H1 (cell line): ENCODE measurements at regions not wholly inside any gene's neighbourhood (a gene's known extent, or its start where the extent isn't known, plus 50 kb on each side); places are given as distances from the start of the nearest gene placed in this dataset.

Source experiments
- CTCF ChIA-PET: fragments of 300-600 bp; sonication (Branson Sonifier 250); formaldehyde crosslinking; loops from one replicate; lab custom pipeline; 2021; ENCODE audit not compliant: partially characterized antibody; lab: Charles Lee
- POLR2A ChIA-PET: fragments of 300-600 bp; sonication (Branson Sonifier 250); formaldehyde crosslinking; loops from one replicate; lab custom pipeline; 2021; ENCODE audit warnings: inconsistent platforms; ENCODE audit not compliant: partially characterized antibody; lab: Charles Lee
- DNase-seq, 2 experiments: peaks; one replicate each; pipeline versions ENCODE4 v3.0.0 to v3.0.0-alpha.2; 2010 to 2022; ENCODE audit warnings: low spot score in 2 of 2, low read depth in 1 of 2, mixed read lengths in 1 of 2
- FAIRE-seq: peaks from 2 replicates; lab custom pipeline; 2011; peaks lifted over from hg19 to GRCh38; lab: Jason Lieb, UNC
- H2AFZ ChIP-seq: 2 replicates; pipeline ENCODE4 v1.8.1; 2012; ENCODE audit warnings: low read length, inconsistent platforms
- H2AK5ac ChIP-seq: 2 replicates; pipeline ENCODE4 v1.6.1; 2013; ENCODE audit warnings: low read depth, low read length
- H2BK120ac ChIP-seq: replicated peaks from 2 replicates; pipeline ENCODE3; 2013; ENCODE audit warnings: low read depth, low read length, inconsistent platforms
- H2BK12ac ChIP-seq: 2 replicates; pipeline ENCODE4 v1.6.1; 2013; ENCODE audit warnings: low read depth, low read length
- H2BK15ac ChIP-seq: 2 replicates; pipeline ENCODE4 v1.6.1; 2013; ENCODE audit warnings: low read length
- H2BK20ac ChIP-seq: 2 replicates; pipeline ENCODE4 v1.6.1; 2013; ENCODE audit warnings: low read length
- H2BK5ac ChIP-seq: 2 replicates; pipeline ENCODE4 v1.6.1; 2013; ENCODE audit warnings: low read depth, low read length
- H3K14ac ChIP-seq: 2 replicates; pipeline ENCODE4 v1.6.1; 2013; ENCODE audit warnings: inconsistent platforms; ENCODE audit not compliant: insufficient read length
- H3K18ac ChIP-seq: 2 replicates; pipeline ENCODE4 v1.6.1; 2013; ENCODE audit warnings: low read length; ENCODE audit errors: extremely low read depth
- H3K23ac ChIP-seq: 2 replicates; pipeline ENCODE4 v1.6.1; 2013; ENCODE audit warnings: inconsistent platforms; ENCODE audit not compliant: insufficient read length
- H3K23me2 ChIP-seq: 2 replicates; pipeline ENCODE4 v1.6.1; 2013; ENCODE audit warnings: low read depth, low read length
- H3K27ac ChIP-seq: 2 replicates; pipeline ENCODE4 v1.6.1; 2011; ENCODE audit warnings: low read depth, low read length, inconsistent platforms
- H3K27me3 ChIP-seq, 4 experiments: replicated peaks in 1 of 4; 1 replicate in 1 of 4; 2 replicates in 3 of 4; pipeline versions ENCODE4 v1.6.1 to v1.8.1; 2011 to 2013; ENCODE audit warnings: low read length in 3 of 4, mild to moderate bottlenecking in 3 of 4, inconsistent platforms in 2 of 4, mixed read lengths in 2 of 4, moderate library complexity in 1 of 4; ENCODE audit not compliant: control insufficient read depth in 3 of 4, insufficient read depth in 3 of 4; ENCODE audit errors: extremely low read depth in 1 of 4
- H3K36me3 ChIP-seq, 4 experiments: 2 replicates each; pipeline versions ENCODE4 v1.6.1 to v1.8.1; 2011 to 2013; ENCODE audit warnings: mild to moderate bottlenecking in 4 of 4, low read length in 3 of 4, moderate library complexity in 2 of 4, control low read depth in 1 of 4, inconsistent platforms in 1 of 4; ENCODE audit not compliant: insufficient read depth in 4 of 4, control insufficient read depth in 2 of 4
- H3K4ac ChIP-seq: replicated peaks from 2 replicates; pipeline ENCODE3; 2013; ENCODE audit warnings: low read length, low read depth, mixed read lengths, inconsistent platforms; ENCODE audit not compliant: insufficient read length
- H3K4me1 ChIP-seq, 4 experiments: replicated peaks in 1 of 4; 1 replicate in 1 of 4; 2 replicates in 3 of 4; pipeline versions ENCODE4 v1.6.1 to v1.8.1; 2011 to 2013; ENCODE audit warnings: low read length in 3 of 4, inconsistent platforms in 2 of 4, mixed read lengths in 1 of 4; ENCODE audit not compliant: insufficient read depth in 4 of 4, control insufficient read depth in 3 of 4
- H3K4me2 ChIP-seq, 2 experiments: 2 replicates each; pipeline versions ENCODE4 v1.6.1 to v1.8.1; 2011 to 2013; ENCODE audit warnings: low read depth in 2 of 2, low read length in 2 of 2, control low read depth in 1 of 2, inconsistent platforms in 1 of 2, mild to moderate bottlenecking in 1 of 2; ENCODE audit not compliant: insufficient read depth in 1 of 2
- H3K4me3 ChIP-seq, 4 experiments: fragments of 200-600, 300-600 bp in 1 of 4; sonication (generic), shearing (Covaris generic), sonication (Bioruptor Twin) in 1 of 4; 2 replicates each; pipeline versions ENCODE4 v1.5.1 to v1.8.1; 2011 to 2016; ENCODE audit warnings: low read length in 4 of 4, low read depth in 3 of 4, control low read depth in 2 of 4, inconsistent platforms in 2 of 4, mild to moderate bottlenecking in 2 of 4, mixed read lengths in 1 of 4, moderate library complexity in 1 of 4; ENCODE audit not compliant: insufficient read depth in 2 of 4; ENCODE audit errors: extremely low read depth in 1 of 4
- H3K56ac ChIP-seq: replicated peaks from 2 replicates; pipeline ENCODE3; 2013; ENCODE audit warnings: low read depth, mild to moderate bottlenecking, mixed read lengths, low read length, inconsistent platforms; ENCODE audit not compliant: insufficient read length
- H3K79me1 ChIP-seq: 2 replicates; pipeline ENCODE4 v1.6.1; 2013; ENCODE audit warnings: low read depth, low read length, control low read depth
- H3K79me2 ChIP-seq, 2 experiments: 2 replicates each; pipeline versions ENCODE4 v1.6.1 to v1.8.1; 2012 to 2013; ENCODE audit warnings: low read length in 2 of 2, mild to moderate bottlenecking in 2 of 2, inconsistent platforms in 1 of 2; ENCODE audit not compliant: insufficient read depth in 2 of 2, control insufficient read depth in 1 of 2
- H3K9ac ChIP-seq, 4 experiments: replicated peaks in 1 of 4; 1 replicate in 1 of 4; 2 replicates in 3 of 4; pipeline versions ENCODE4 v1.6.1 to v1.8.1; 2011 to 2013; ENCODE audit warnings: low read depth in 3 of 4, low read length in 3 of 4, control low read depth in 2 of 4, mild to moderate bottlenecking in 2 of 4, moderate library complexity in 2 of 4, inconsistent platforms in 1 of 4; ENCODE audit errors: extremely low read depth in 1 of 4
- H3K9me3 ChIP-seq, 2 experiments: 2 replicates each; pipeline versions ENCODE4 v1.6.1 to v1.8.1; 2012 to 2013; ENCODE audit warnings: mild to moderate bottlenecking in 2 of 2, moderate library complexity in 2 of 2, control low read depth in 1 of 2, inconsistent platforms in 1 of 2, low read depth in 1 of 2, low read length in 1 of 2, mixed read lengths in 1 of 2; ENCODE audit not compliant: insufficient read depth in 2 of 2
- H4K20me1 ChIP-seq, 2 experiments: replicated peaks in 1 of 2; 2 replicates each; pipeline versions ENCODE3 to v1.8.1; 2011 to 2013; ENCODE audit warnings: inconsistent platforms in 2 of 2, low read length in 2 of 2, mild to moderate bottlenecking in 1 of 2; ENCODE audit not compliant: insufficient read depth in 2 of 2, control insufficient read depth in 1 of 2
- H4K5ac ChIP-seq: 2 replicates; pipeline ENCODE4 v1.6.1; 2013; ENCODE audit warnings: low read length, low read depth, mixed read lengths, inconsistent platforms; ENCODE audit not compliant: insufficient read length
- H4K8ac ChIP-seq: 2 replicates; pipeline ENCODE4 v1.8.0; 2013; ENCODE audit warnings: mild to moderate bottlenecking, moderate library complexity, low read length, inconsistent platforms; ENCODE audit not compliant: insufficient read depth; ENCODE audit errors: extremely low read depth
- H4K91ac ChIP-seq: replicated peaks from 2 replicates; pipeline ENCODE3; 2013; ENCODE audit warnings: low read length, mixed read lengths, inconsistent platforms; ENCODE audit not compliant: insufficient read length
- CHD2 ChIP-seq: IDR thresholded peaks from 2 replicates; pipeline ENCODE4 v1.6.1; 2012; ENCODE audit warnings: low read length, improper control_type of control experiment
- RXRA ChIP-seq: IDR thresholded peaks from 2 replicates; pipeline ENCODE4 v1.6.1; 2011; ENCODE audit warnings: low read depth, mild to moderate bottlenecking, low read length, moderate library complexity; ENCODE audit not compliant: insufficient read depth
- WGBS, 2 experiments: shearing (Covaris generic) in 1 of 2; methylation state at CpG; one replicate each; pipeline versions ENCODE4 v1.1.6 to v1.1.7; 2013 to 2015; ENCODE audit warnings: low lambda C conversion rate in 2 of 2, mixed read lengths in 2 of 2, inconsistent platforms in 1 of 2, low coverage in 1 of 2, missing lambda C conversion rate in 1 of 2; ENCODE audit not compliant: insufficient replicate concordance in 2 of 2, insufficient coverage in 1 of 2, insufficient read length in 1 of 2; ENCODE audit errors: extremely low coverage in 1 of 2, missing lambda C conversion rate in 1 of 2; 5-methylcytosine and 5-hydroxymethylcytosine counted together

- no peaks in the 10 kb centered on the region for H3K27me3 ChIP-seq
- no peak overlapping the region for H2AFZ ChIP-seq
- no peak overlapping the region for H2AK5ac ChIP-seq
- no peak overlapping the region for H3K23ac ChIP-seq
- no peaks in the 10 kb centered on the region for H3K36me3 ChIP-seq
- no peak overlapping the region for H2BK15ac ChIP-seq
- H3K4ac ChIP-seq: no peak overlapping the region
- H3K56ac ChIP-seq: no peak overlapping the region
- POLR2A ChIA-PET: no interaction called here
- TF ChIP-seq RXRA (no peak), CHD2 (no peak)
- FAIRE-seq (no peak), DNase-seq (peak in 1 of 2 experiments; percentile 10)
- H3K14ac ChIP-seq: no peak overlapping the region
- CTCF ChIA-PET: interaction anchor here (1.6 kb wide), 1 partner anchor 9 kb away, joined by 5 read pairs; no protein-coding TSS in a partner anchor
- H3K9me3 ChIP-seq: no peaks in the 10 kb centered on the region
- H3K79me2 ChIP-seq: no peaks in the 10 kb centered on the region
- 79% methylated on average over 5 of the region's 5 CpGs; no CpG with 5 or more reads in 1 of the 2 experiments for WGBS, 2 experiments
- no peak overlapping the region for H3K18ac ChIP-seq
- no peak overlapping the region for H3K27ac ChIP-seq
- no peaks in the 10 kb centered on the region for H3K23me2 ChIP-seq
- no peak overlapping the region for H2BK120ac ChIP-seq
- no peak overlapping the region for H2BK20ac ChIP-seq
- no peaks in the 10 kb centered on the region for H4K20me1 ChIP-seq
- H3K4me3 ChIP-seq: no peak overlapping the region
- H3K79me1 ChIP-seq: no peaks in the 10 kb centered on the region
- no peak overlapping the region; the same call in 1 of the 2 replicates for H2BK5ac ChIP-seq
- no peak overlapping the region for H4K5ac ChIP-seq
- H3K4me1 ChIP-seq: no peaks in the 10 kb centered on the region
- H3K9ac ChIP-seq: no peak overlapping the region
- H4K91ac ChIP-seq: no peak overlapping the region
- H2BK12ac ChIP-seq: no peak overlapping the region
- no peak overlapping the region for H4K8ac ChIP-seq
- H3K4me2 ChIP-seq: no peak overlapping the region
Measured at GRCh38 chr2:128978212-128978611, 659.5 kb upstream of the HS6ST1 start.
